Endothelial cell of hepatic sinusoid (primary cell): ENCODE measurements at regions not wholly inside any gene's neighbourhood (a gene's known extent, or its start where the extent isn't known, plus 50 kb on each side); places are given as distances from the start of the nearest gene placed in this dataset.

Experiments used
- in situ Hi-C: cut with HindIII; loops from 2 replicates; pipeline ENCODE4 v1.10.0; 2017; ENCODE audit warnings: low sequenced_read_pairs

GRCh38 chr14:58872061-58872460 lies 234.3 kb downstream of the DACT1 start:
- in situ Hi-C loops, result no loop called here

GRCh38 chr14:58873228-58873953 lies 235.6 kb downstream of the DACT1 start:
- in situ Hi-C loops, result no loop called here

GRCh38 chr14:58875613-58876012 lies 237.9 kb downstream of the DACT1 start:
- in situ Hi-C loops, result no loop called here

- in situ Hi-C loops, result no loop called here
These were observed 238.8 kb downstream of the DACT1 start for GRCh38 chr14:58876608-58877007.

- in situ Hi-C loops, result no loop called here
These were observed 240.8 kb downstream of the DACT1 start for GRCh38 chr14:58878439-58879139.

- in situ Hi-C loops, result no loop called here
These were observed 243.7 kb downstream of the DACT1 start for GRCh38 chr14:58881433-58881832.

GRCh38 chr14:58882577-58883018 lies 244.8 kb downstream of the DACT1 start:
- in situ Hi-C loops, result no loop called here

- in situ Hi-C loops, result no loop called here
These were observed 246.7 kb downstream of the DACT1 start for GRCh38 chr14:58884442-58884841.

- in situ Hi-C loops, result no loop called here
These were observed 250.2 kb downstream of the DACT1 start for GRCh38 chr14:58887931-58888330.

- in situ Hi-C loops, result no loop called here
These were observed 261.0 kb downstream of the DACT1 start for GRCh38 chr14:58898655-58899316.

GRCh38 chr14:58899317-58899713 lies 261.6 kb downstream of the DACT1 start:
- in situ Hi-C loops, result no loop called here

GRCh38 chr14:58901826-58902225 lies 264.1 kb downstream of the DACT1 start:
- in situ Hi-C loops, result no loop called here

GRCh38 chr14:58904776-58905175 lies 267.0 kb downstream of the DACT1 start:
- in situ Hi-C loops, result no loop called here

GRCh38 chr14:58907803-58908202 lies 270.0 kb downstream of the DACT1 start:
- in situ Hi-C loops, result no loop called here

- in situ Hi-C loops, result loop anchor here (5.0 kb wide), 2 partner anchors 50 to 90 kb away; no protein-coding TSS in a partner anchor
These were observed 274.5 kb downstream of the DACT1 start for GRCh38 chr14:58912287-58912686.

GRCh38 chr14:58912799-58913432 lies 275.2 kb downstream of the DACT1 start:
- in situ Hi-C loops, result loop anchor here (5.0 kb wide), 2 partner anchors 51 to 91 kb away; no protein-coding TSS in a partner anchor

GRCh38 chr14:58914279-58914855 lies 274.1 kb upstream of the DAAM1 start:
- in situ Hi-C loops, result loop anchor here (5.0 kb wide), 2 partner anchors 52 to 92 kb away; no protein-coding TSS in a partner anchor

- in situ Hi-C loops, result no loop called here
These were observed 272.8 kb upstream of the DAAM1 start for GRCh38 chr14:58915646-58916045.

- in situ Hi-C loops, result no loop called here
These were observed 270.3 kb upstream of the DAAM1 start for GRCh38 chr14:58918066-58918738.

- in situ Hi-C loops, result no loop called here
These were observed 269.2 kb upstream of the DAAM1 start for GRCh38 chr14:58919217-58919616.
